ENCODE measurements at regions not wholly inside any gene's neighbourhood (a gene's known extent, or its start where the extent isn't known, plus 50 kb on each side); places are given as distances from the start of the nearest gene placed in this dataset.
"Not testable (repeated sequence)": the region's sequence is repeated elsewhere in the genome, so short reads cannot be mapped to it uniquely, and the experiment has no call there.

DNA sequence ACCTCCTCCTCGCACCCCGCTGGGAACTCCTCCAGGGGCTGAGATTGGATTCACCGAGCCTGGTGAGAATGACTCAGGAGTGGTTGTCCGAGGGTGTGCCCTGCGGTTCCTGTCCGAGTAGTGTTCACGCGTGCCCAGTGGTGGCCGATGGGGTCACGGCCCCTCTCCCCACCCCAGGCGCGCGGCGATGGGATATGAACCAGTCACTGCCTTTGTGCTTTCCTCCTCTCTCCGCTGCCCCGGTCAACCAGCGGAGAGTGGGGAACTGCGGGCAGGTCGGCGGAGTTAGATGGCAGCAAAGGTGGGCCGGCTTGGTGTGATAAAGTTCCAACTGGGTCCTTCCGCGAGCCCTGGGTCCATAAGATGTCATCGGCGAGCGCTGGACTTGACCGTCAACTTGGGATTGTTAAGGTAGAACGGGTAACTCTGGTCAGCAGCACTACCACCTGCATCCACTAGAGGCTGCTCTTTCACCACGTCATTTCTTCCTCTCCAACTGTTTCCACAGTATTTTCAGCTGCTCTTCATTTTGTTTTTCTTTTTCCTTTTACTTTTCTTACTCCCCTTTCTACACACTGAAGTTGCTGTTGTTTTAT is 220.1 kb upstream of the HSFY1 start:
- H3K27me3 ChIP-seq; H3K4me1 ChIP-seq; intact Hi-C loops (cut with DNase I); H3K4me3 ChIP-seq; H3K36me3 ChIP-seq; DNase-seq; H3K9me3 ChIP-seq; H3K27ac ChIP-seq: not testable (repeated sequence)
- ATAC-seq, result peak in 1 of 4 donors; percentile 90
- no CpG with 5 or more reads among the region's 29 CpGs for WGBS (ENCODE audit: insufficient coverage, low coverage, low lambda C conversion rate, missing lambda C conversion rate)

GRCh38 chrY:18342496-18342895 is 204.0 kb upstream of the HSFY1 start:
- no CpG with 5 or more reads among the region's 21 CpGs for WGBS (ENCODE audit: insufficient coverage, low coverage, low lambda C conversion rate, missing lambda C conversion rate)
- H3K36me3 ChIP-seq; H3K4me3 ChIP-seq; H3K9me3 ChIP-seq; intact Hi-C loops (cut with DNase I); H3K4me1 ChIP-seq; ATAC-seq; DNase-seq; H3K27me3 ChIP-seq; H3K27ac ChIP-seq: not testable (repeated sequence)

Small RNAs in the stretch of these regions (small RNA-seq; reads per million reads assigned to genes)
- 0 reads per million in 2 experiments for gene RF01518
- 0 reads per million in 2 experiments for gene RNU1-95P
